HCT116 (cell line): ENCODE measurements at regions not wholly inside any gene's neighbourhood (a gene's known extent, or its start where the extent isn't known, plus 50 kb on each side); places are given as distances from the start of the nearest gene placed in this dataset.

Experiments used
- ATAC-seq: fragments of 200-7000 bp; cut with Tn5 transposase; 2 replicates; pipeline ENCODE4 v1.9.1; 2020; ENCODE audit warnings: mild to moderate bottlenecking, moderate library complexity
- BruUV-seq: library from RNA; stranded (reverse); fragments of 400-500 nt; replicated peaks from 2 replicates; lab custom pipeline; 2021; lab: Mats Ljungman, UMichigan
- CTCF ChIA-PET: fragments of 300-600 bp; sonication (Branson Sonifier 250); formaldehyde crosslinking; loops from one replicate; lab custom pipeline; 2021; ENCODE audit warnings: antibody characterized with exemption; lab: Charles Lee
- POLR2A ChIA-PET: fragments of 300-600, 350-600 bp; sonication (Branson Sonifier 250); formaldehyde crosslinking; loops from one replicate; lab custom pipeline; 2021; ENCODE audit warnings: antibody characterized with exemption; lab: Charles Lee
- RAD21 ChIA-PET, 2 experiments: fragments of 300-600 bp; sonication (Branson Sonifier 250); formaldehyde crosslinking; loops; one replicate each; lab custom pipeline; 2023; ENCODE audit warnings: low total read pairs in 2 of 2; ENCODE audit not compliant: uncharacterized antibody in 2 of 2, unreplicated experiment in 2 of 2, low non-redundant PET in 1 of 2; lab: Charles Lee
- DNase-seq: peaks from one replicate; pipeline ENCODE4 v3.0.0-alpha.2; 2010; ENCODE audit warnings: low read depth, low spot score
- H2AFZ ChIP-seq: fragments of 200-600 bp; shearing (Covaris generic), sonication (generic); 2 replicates; pipeline ENCODE4 v1.6.1; 2017; ENCODE audit warnings: low read depth, mixed run types, mixed read lengths, antibody characterized with exemption, low read length; ENCODE audit not compliant: poor library complexity, severe bottlenecking
- H3K27ac ChIP-seq: 2 replicates; pipeline ENCODE4 v1.5.1; 2012; ENCODE audit warnings: low read depth, low read length
- H3K27me3 ChIP-seq: fragments of 200-600 bp; sonication (generic); 2 replicates; pipeline ENCODE4 v1.6.1; 2016; ENCODE audit warnings: mixed run types, low read length, mixed read lengths; ENCODE audit not compliant: insufficient read depth
- H3K36me3 ChIP-seq, 2 experiments: fragments of 200-500 bp in 1 of 2; fragments of 200-600 bp in 1 of 2; sonication (Bioruptor generic) in 1 of 2; sonication (generic) in 1 of 2; 2 replicates each; pipeline versions ENCODE4 v1.5.1 to v1.6.1; 2014 to 2016; ENCODE audit warnings: low read length in 2 of 2, inconsistent platforms in 1 of 2, mixed read lengths in 1 of 2, mixed run types in 1 of 2; ENCODE audit not compliant: insufficient read depth in 2 of 2, control insufficient read depth in 1 of 2
- H3K4me1 ChIP-seq, 2 experiments: fragments of 200-600 bp in 1 of 2; sonication (generic) in 1 of 2; 2 replicates each; pipeline versions ENCODE4 v1.5.1 to v1.6.1; 2012 to 2017; ENCODE audit warnings: low read length in 2 of 2, inconsistent platforms in 1 of 2, mild to moderate bottlenecking in 1 of 2, mixed read lengths in 1 of 2, mixed run types in 1 of 2, moderate library complexity in 1 of 2; ENCODE audit not compliant: insufficient read depth in 2 of 2, control insufficient read depth in 1 of 2
- H3K4me2 ChIP-seq: fragments of 200-600 bp; sonication (generic); 2 replicates; pipeline ENCODE4 v1.6.1; 2017; ENCODE audit warnings: mixed run types, low read length, mixed read lengths
- H3K4me3 ChIP-seq, 2 experiments: fragments of 200-600 bp in 1 of 2; sonication (generic) in 1 of 2; replicated peaks in 1 of 2; 2 replicates each; pipeline ENCODE4 v1.5.1; 2011 to 2016; ENCODE audit warnings: low read length in 2 of 2, control low read depth in 1 of 2, low read depth in 1 of 2, mild to moderate bottlenecking in 1 of 2, mixed read lengths in 1 of 2, mixed run types in 1 of 2
- H3K79me2 ChIP-seq: fragments of 200-600 bp; sonication (generic); 2 replicates; pipeline ENCODE4 v1.6.1; 2017; ENCODE audit warnings: mild to moderate bottlenecking, mixed run types, low read length, moderate library complexity, mixed read lengths; ENCODE audit not compliant: insufficient read depth
- H3K9ac ChIP-seq: fragments of 200-600 bp; sonication (generic); 2 replicates; pipeline ENCODE4 v1.6.1; 2016; ENCODE audit warnings: low read length, mixed read lengths
- H3K9me2 ChIP-seq: fragments of 200-600 bp; sonication (generic), shearing (Covaris generic); 2 replicates; pipeline ENCODE4 v1.6.1; 2017; ENCODE audit warnings: mixed run types, mild to moderate bottlenecking, moderate library complexity; ENCODE audit not compliant: insufficient read depth
- H3K9me3 ChIP-seq, 2 experiments: fragments of 200-500 bp in 1 of 2; fragments of 200-600 bp in 1 of 2; sonication (Bioruptor generic) in 1 of 2; sonication (generic) in 1 of 2; 2 replicates each; pipeline ENCODE4 v1.6.1; 2014 to 2017; ENCODE audit warnings: low read length in 2 of 2, mixed read lengths in 2 of 2, inconsistent platforms in 1 of 2, low read depth in 1 of 2, mild to moderate bottlenecking in 1 of 2, mixed run types in 1 of 2, moderate library complexity in 1 of 2; ENCODE audit not compliant: control insufficient read depth in 1 of 2, insufficient read depth in 1 of 2
- H4K20me1 ChIP-seq: fragments of 200-600 bp; sonication (generic), shearing (Covaris generic); 2 replicates; pipeline ENCODE4 v1.6.1; 2017; ENCODE audit warnings: mixed run types, mild to moderate bottlenecking, moderate library complexity; ENCODE audit not compliant: insufficient read depth
- CEBPB ChIP-seq: IDR thresholded peaks from 2 replicates; pipeline ENCODE4 v1.6.1; 2012; ENCODE audit warnings: low read depth
- FOSL1 ChIP-seq: IDR thresholded peaks from 2 replicates; pipeline ENCODE4 v1.6.1; 2012; ENCODE audit warnings: low read depth
- JUND ChIP-seq: IDR thresholded peaks from 2 replicates; pipeline ENCODE4 v1.6.1; 2012
- POLR2A ChIP-seq: IDR thresholded peaks from 2 replicates; pipeline ENCODE4 v1.7.0; 2011; ENCODE audit warnings: borderline replicate concordance; ENCODE audit not compliant: insufficient read depth, insufficient read length; ENCODE audit errors: extremely low read depth
- POLR2AphosphoS5 ChIP-seq: IDR thresholded peaks from 2 replicates; pipeline ENCODE4 v1.6.1; 2011; ENCODE audit warnings: mild to moderate bottlenecking, low read depth, low read length, moderate library complexity
- SIN3A ChIP-seq: IDR thresholded peaks from 2 replicates; pipeline ENCODE4 v1.6.1; 2012; ENCODE audit warnings: low read depth
- SP1 ChIP-seq: IDR thresholded peaks from 2 replicates; pipeline ENCODE4 v1.6.1; 2012; ENCODE audit warnings: low read depth
- SRF ChIP-seq: IDR thresholded peaks from 2 replicates; pipeline ENCODE4 v1.6.1; 2012; ENCODE audit warnings: low read depth
- TCF7L2 ChIP-seq: IDR thresholded peaks from 2 replicates; pipeline ENCODE4 v1.7.0; 2011; ENCODE audit warnings: borderline replicate concordance, inconsistent platforms; ENCODE audit not compliant: insufficient read depth, insufficient read length; ENCODE audit errors: extremely low read depth
- ZFX ChIP-seq: fragments of 450-650 bp; IDR thresholded peaks from 2 replicates; pipeline ENCODE4 v1.6.1; 2017
- ZNF274 ChIP-seq: fragments of 200-500 bp; sonication (Bioruptor generic); IDR thresholded peaks from 2 replicates; pipeline ENCODE4 v1.6.1; 2014; ENCODE audit warnings: mild to moderate bottlenecking, low read depth, low read length, inconsistent platforms
- intact Hi-C: fragments of 100-400 bp; cut with micrococcal nuclease; formaldehyde crosslinking; loops from 2 replicates; pipeline ENCODE4 v1.10.0; 2022
- TF ChIP-seq, protein P1 (sequence below): IDR thresholded peaks from 2 replicates; pipeline ENCODE4 v1.6.1; 2012; ENCODE audit warnings: low read depth
- TF ChIP-seq, protein P2 (sequence below): IDR thresholded peaks from 2 replicates; pipeline ENCODE4 v1.6.1; 2011; ENCODE audit warnings: mild to moderate bottlenecking, low read length, moderate library complexity; ENCODE audit not compliant: insufficient replicate concordance; ENCODE audit errors: extremely low read depth
- TF ChIP-seq, protein P3 (sequence below): IDR thresholded peaks from 2 replicates; pipeline ENCODE4 v1.6.1; 2012

DNA sequence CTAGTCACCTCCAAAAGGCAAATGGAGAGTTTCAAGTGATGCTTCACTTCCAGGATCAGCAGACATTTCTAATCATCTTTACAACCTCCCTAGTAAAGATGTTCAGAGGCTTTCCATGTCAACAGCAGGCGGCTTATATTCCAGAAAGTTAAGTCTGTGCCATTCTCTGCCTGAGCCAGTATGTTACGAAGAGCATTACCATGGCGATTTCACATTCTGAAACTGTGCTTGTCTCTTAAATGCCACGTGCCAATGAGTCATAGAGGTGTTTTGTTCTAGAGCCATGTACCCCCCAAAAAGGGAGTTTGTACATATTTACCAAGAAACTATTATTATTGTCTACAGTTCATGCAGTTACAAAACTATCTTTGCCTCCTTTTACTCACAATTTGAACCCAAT lies 319.5 kb downstream of the FOXA2 start (continued):
- TF ChIP-seq, protein P1, sequence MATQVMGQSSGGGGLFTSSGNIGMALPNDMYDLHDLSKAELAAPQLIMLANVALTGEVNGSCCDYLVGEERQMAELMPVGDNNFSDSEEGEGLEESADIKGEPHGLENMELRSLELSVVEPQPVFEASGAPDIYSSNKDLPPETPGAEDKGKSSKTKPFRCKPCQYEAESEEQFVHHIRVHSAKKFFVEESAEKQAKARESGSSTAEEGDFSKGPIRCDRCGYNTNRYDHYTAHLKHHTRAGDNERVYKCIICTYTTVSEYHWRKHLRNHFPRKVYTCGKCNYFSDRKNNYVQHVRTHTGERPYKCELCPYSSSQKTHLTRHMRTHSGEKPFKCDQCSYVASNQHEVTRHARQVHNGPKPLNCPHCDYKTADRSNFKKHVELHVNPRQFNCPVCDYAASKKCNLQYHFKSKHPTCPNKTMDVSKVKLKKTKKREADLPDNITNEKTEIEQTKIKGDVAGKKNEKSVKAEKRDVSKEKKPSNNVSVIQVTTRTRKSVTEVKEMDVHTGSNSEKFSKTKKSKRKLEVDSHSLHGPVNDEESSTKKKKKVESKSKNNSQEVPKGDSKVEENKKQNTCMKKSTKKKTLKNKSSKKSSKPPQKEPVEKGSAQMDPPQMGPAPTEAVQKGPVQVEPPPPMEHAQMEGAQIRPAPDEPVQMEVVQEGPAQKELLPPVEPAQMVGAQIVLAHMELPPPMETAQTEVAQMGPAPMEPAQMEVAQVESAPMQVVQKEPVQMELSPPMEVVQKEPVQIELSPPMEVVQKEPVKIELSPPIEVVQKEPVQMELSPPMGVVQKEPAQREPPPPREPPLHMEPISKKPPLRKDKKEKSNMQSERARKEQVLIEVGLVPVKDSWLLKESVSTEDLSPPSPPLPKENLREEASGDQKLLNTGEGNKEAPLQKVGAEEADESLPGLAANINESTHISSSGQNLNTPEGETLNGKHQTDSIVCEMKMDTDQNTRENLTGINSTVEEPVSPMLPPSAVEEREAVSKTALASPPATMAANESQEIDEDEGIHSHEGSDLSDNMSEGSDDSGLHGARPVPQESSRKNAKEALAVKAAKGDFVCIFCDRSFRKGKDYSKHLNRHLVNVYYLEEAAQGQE, result no peak
- TF ChIP-seq TCF7L2, result no peak
- TF ChIP-seq SRF, result no peak
- no peak for TF ChIP-seq CEBPB
- TF ChIP-seq, all 23 proteins: peak for 0

DNA sequence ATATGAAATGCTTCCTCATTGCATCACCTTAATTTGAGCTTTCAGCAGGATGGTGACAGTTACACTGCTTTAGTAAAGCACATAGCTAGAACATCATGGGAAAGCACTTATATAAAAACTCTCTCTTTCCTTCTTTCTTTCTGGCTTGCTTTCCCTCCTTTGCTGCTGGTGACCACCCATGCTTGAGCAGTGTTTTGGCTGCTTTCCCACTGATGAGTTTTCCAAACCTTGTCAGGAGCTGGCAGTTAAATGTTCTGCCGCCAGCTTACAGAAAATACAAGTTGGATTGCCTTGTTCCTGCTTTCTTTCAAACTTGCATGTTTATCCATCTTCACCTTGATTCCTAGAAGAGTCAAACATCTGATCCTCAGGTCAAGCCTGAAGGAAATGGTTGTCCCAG lies 323.9 kb downstream of the FOXA2 start:
- H3K9me3 ChIP-seq, result no peaks in the 10 kb centered on the region
- POLR2A ChIA-PET, result no interaction called here
- RAD21 ChIA-PET, result no interaction called here
- no TSS peak for BruUV-seq
- TF ChIP-seq ZFX (no peak), SRF (no peak), SP1 (no peak), ZNF274 (no peak), JUND (no peak), SIN3A (no peak), FOSL1 (no peak), POLR2AphosphoS5 (no peak), POLR2A (no peak), CEBPB (no peak)
- TF ChIP-seq, protein P2, sequence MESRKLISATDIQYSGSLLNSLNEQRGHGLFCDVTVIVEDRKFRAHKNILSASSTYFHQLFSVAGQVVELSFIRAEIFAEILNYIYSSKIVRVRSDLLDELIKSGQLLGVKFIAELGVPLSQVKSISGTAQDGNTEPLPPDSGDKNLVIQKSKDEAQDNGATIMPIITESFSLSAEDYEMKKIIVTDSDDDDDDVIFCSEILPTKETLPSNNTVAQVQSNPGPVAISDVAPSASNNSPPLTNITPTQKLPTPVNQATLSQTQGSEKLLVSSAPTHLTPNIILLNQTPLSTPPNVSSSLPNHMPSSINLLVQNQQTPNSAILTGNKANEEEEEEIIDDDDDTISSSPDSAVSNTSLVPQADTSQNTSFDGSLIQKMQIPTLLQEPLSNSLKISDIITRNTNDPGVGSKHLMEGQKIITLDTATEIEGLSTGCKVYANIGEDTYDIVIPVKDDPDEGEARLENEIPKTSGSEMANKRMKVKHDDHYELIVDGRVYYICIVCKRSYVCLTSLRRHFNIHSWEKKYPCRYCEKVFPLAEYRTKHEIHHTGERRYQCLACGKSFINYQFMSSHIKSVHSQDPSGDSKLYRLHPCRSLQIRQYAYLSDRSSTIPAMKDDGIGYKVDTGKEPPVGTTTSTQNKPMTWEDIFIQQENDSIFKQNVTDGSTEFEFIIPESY, result no peak
- TF ChIP-seq, protein P3, sequence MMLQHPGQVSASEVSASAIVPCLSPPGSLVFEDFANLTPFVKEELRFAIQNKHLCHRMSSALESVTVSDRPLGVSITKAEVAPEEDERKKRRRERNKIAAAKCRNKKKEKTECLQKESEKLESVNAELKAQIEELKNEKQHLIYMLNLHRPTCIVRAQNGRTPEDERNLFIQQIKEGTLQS, result no peak
- CTCF ChIA-PET, result no interaction called here
- H3K4me3 ChIP-seq, result no peak overlapping the region
- ATAC-seq, result no peak
- H3K79me2 ChIP-seq, result no peaks in the 10 kb centered on the region
- peaks cover 9% of the 10 kb centered on the region for H3K27me3 ChIP-seq
- H3K27ac ChIP-seq, result no peak overlapping the region
- no peak overlapping the region for H2AFZ ChIP-seq
- no peaks in the 10 kb centered on the region for H4K20me1 ChIP-seq
- no peaks in the 10 kb centered on the region for H3K9me2 ChIP-seq
- no peak overlapping the region for H3K4me2 ChIP-seq
- intact Hi-C loops, result no loop called here
- H3K36me3 ChIP-seq, result no peaks in the 10 kb centered on the region
- no peak overlapping the region for H3K9ac ChIP-seq
- H3K4me1 ChIP-seq, result no peaks in the 10 kb centered on the region
- DNase-seq, result no peak
